Thoracic aorta (tissue), 2 donors: ENCODE measurements at regions not wholly inside any gene's neighbourhood (a gene's known extent, or its start where the extent isn't known, plus 50 kb on each side); places are given as distances from the start of the nearest gene placed in this dataset.

ENCODE experiments used
- ATAC-seq: fragments of 150-250 bp; one replicate; pipeline ENCODE4 v1.8.0; 2017; ENCODE audit warnings: low read depth; ENCODE audit not compliant: insufficient number of reproducible peaks, low FRiP score
- DNase-seq: peaks from one replicate; pipeline ENCODE4 v3.0.0-alpha.2; 2020; ENCODE audit warnings: low spot score
- H3K27ac ChIP-seq, 2 donors: fragments of 200-600 bp; sonication (generic); 1 replicate in 1 of 2; 2 replicates in 1 of 2; pipeline ENCODE4 v1.5.1; 2016; ENCODE audit warnings: mild to moderate bottlenecking in 2 of 2, moderate library complexity in 2 of 2
- H3K27me3 ChIP-seq: fragments of 200-600 bp; sonication (generic); replicated peaks from 2 replicates; pipeline ENCODE4 v1.6.0; 2016; ENCODE audit warnings: mild to moderate bottlenecking; ENCODE audit not compliant: insufficient read depth
- H3K36me3 ChIP-seq: fragments of 200-600 bp; sonication (generic); one replicate; pipeline ENCODE4 v1.5.1; 2016
- H3K4me1 ChIP-seq, 2 donors: fragments of 200-600 bp; sonication (generic); 1 replicate in 1 of 2; 2 replicates in 1 of 2; pipeline versions ENCODE4 v1.5.1 to v1.6.0; 2016; ENCODE audit warnings: low read depth in 2 of 2, mild to moderate bottlenecking in 1 of 2; ENCODE audit not compliant: control insufficient read depth in 1 of 2
- H3K4me3 ChIP-seq: fragments of 200-600 bp; sonication (generic); 2 replicates; pipeline ENCODE4 v1.5.1; 2016; ENCODE audit warnings: mild to moderate bottlenecking
- H3K9me3 ChIP-seq: fragments of 200-600 bp; sonication (generic); 2 replicates; pipeline ENCODE4 v1.5.1; 2016
- TF ChIP-seq, protein P1 (sequence below): fragments of 200-600 bp; sonication (generic); IDR thresholded peaks from one replicate; pipeline ENCODE4 v1.5.1; 2019; ENCODE audit warnings: antibody characterized with exemption

- peaks cover 2 to 15% of the 10 kb centered on the region in 2 donors for H3K4me1 ChIP-seq
- no peaks in the 10 kb centered on the region for H3K27me3 ChIP-seq
- DNase-seq: no peak
- no peaks in the 10 kb centered on the region for H3K36me3 ChIP-seq
- H3K4me3 ChIP-seq: no peak overlapping the region
- no peaks in the 10 kb centered on the region for H3K9me3 ChIP-seq
- H3K27ac ChIP-seq: no peak overlapping the region
- ATAC-seq: no peak
- TF ChIP-seq, protein P1, sequence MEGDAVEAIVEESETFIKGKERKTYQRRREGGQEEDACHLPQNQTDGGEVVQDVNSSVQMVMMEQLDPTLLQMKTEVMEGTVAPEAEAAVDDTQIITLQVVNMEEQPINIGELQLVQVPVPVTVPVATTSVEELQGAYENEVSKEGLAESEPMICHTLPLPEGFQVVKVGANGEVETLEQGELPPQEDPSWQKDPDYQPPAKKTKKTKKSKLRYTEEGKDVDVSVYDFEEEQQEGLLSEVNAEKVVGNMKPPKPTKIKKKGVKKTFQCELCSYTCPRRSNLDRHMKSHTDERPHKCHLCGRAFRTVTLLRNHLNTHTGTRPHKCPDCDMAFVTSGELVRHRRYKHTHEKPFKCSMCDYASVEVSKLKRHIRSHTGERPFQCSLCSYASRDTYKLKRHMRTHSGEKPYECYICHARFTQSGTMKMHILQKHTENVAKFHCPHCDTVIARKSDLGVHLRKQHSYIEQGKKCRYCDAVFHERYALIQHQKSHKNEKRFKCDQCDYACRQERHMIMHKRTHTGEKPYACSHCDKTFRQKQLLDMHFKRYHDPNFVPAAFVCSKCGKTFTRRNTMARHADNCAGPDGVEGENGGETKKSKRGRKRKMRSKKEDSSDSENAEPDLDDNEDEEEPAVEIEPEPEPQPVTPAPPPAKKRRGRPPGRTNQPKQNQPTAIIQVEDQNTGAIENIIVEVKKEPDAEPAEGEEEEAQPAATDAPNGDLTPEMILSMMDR: no peak
Measured at GRCh38 chr2:236636714-236637470, 67.3 kb downstream of the ACKR3 start.

DNA sequence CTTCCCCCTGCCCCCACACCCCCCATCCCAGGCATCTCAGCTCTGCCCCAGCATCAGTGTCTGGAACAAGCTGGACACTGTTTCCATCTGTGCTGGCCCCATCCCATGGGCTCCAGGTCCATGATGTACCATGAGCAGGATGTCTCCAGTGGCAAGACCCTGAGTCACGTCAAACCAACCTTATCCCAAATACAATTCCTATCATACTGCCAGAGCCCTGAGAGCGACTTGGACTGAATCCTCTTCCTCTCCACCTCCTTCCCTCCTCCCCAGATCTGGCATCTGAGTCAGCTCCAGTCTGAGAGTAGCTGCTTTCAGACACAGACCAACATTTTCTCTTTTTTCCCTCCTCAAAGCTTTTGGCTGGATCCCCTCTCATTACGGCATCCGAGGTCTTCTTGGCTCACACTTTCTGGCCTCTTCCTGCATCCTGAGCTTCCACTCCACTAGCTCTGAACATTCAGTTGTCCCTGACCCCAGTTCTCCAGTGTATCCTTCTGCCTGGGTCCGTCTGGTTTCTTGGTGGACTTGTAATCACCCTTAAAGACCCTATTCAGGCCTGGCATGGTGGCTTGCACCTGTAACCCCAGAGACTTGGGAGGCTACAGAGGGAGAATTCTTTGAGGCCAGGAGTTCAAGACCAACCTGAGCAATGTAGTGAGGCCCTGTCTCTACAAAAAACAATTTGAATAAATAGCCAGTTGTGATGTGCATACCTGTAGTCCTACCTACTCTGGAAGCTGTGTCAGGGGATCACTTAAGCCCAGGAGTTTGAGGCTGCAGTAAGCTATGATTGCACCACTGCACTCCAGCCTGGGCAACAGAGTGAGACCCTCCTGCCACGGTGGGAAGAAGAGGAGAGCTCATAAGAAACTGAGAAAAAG is 68.3 kb downstream of the ACKR3 start:
- Histone ChIP-seq H3K36me3 (no peaks in the 10 kb centered on the region), H3K4me3 (no peak overlapping the region), H3K9me3 (no peaks in the 10 kb centered on the region), H3K27ac (no peak overlapping the region), H3K4me1 (peaks cover 3 to 18% of the 10 kb centered on the region in 2 donors), H3K27me3 (no peaks in the 10 kb centered on the region)
- ATAC-seq (no peak), DNase-seq (no peak)
- TF ChIP-seq, protein P1: no peak

- H3K36me3 ChIP-seq: no peaks in the 10 kb centered on the region
- TF ChIP-seq, protein P1: no peak
- ATAC-seq (no peak), DNase-seq (no peak)
- no peak overlapping the region for H3K27ac ChIP-seq
- no peaks in the 10 kb centered on the region for H3K27me3 ChIP-seq
- H3K9me3 ChIP-seq: no peaks in the 10 kb centered on the region
- no peak overlapping the region for H3K4me3 ChIP-seq
- peaks cover 9 to 24% of the 10 kb centered on the region in 2 donors for H3K4me1 ChIP-seq
Measured at GRCh38 chr2:236638707-236639106, 69.1 kb downstream of the ACKR3 start.

- TF ChIP-seq, protein P1: no peak
- ATAC-seq: no peak
- Histone ChIP-seq H3K27me3 (no peaks in the 10 kb centered on the region), H3K27ac (no peak overlapping the region), H3K9me3 (no peaks in the 10 kb centered on the region), H3K4me1 (peaks cover 9 to 33% of the 10 kb centered on the region in 2 donors), H3K36me3 (no peaks in the 10 kb centered on the region), H3K4me3 (no peak overlapping the region)
- no peak for DNase-seq
Measured at GRCh38 chr2:236639461-236640235, 70.0 kb downstream of the ACKR3 start.
